ENCODE measurements at regions not wholly inside any gene's neighbourhood (a gene's known extent, or its start where the extent isn't known, plus 50 kb on each side); places are given as distances from the start of the nearest gene placed in this dataset.

GRCh38 chr9:28034242-28034641, 461.0 kb upstream of the C9orf72 start:
- Mint-ChIP-seq H3K4me1 (no peaks in the 10 kb centered on the region), H3K4me3 (no peak overlapping the region), H3K36me3 (no peaks in the 10 kb centered on the region), H3K27ac (no peak overlapping the region), H3K27me3 (no peaks in the 10 kb centered on the region), H3K9me3 (peaks cover 0 to 1% of the 10 kb centered on the region in 2 donors)
- ATAC-seq (replicated peaks): no peak
- no peak for DNase-seq

GRCh38 chr9:28037968-28038367, 464.7 kb upstream of the C9orf72 start:
- DNase-seq (no peak), ATAC-seq (replicated peaks) (no peak)
- Mint-ChIP-seq H3K36me3 (no peaks in the 10 kb centered on the region), H3K9me3 (peaks cover 0 to 1% of the 10 kb centered on the region in 2 donors), H3K4me1 (no peaks in the 10 kb centered on the region), H3K4me3 (no peak overlapping the region), H3K27ac (no peak overlapping the region), H3K27me3 (no peaks in the 10 kb centered on the region)

DNA sequence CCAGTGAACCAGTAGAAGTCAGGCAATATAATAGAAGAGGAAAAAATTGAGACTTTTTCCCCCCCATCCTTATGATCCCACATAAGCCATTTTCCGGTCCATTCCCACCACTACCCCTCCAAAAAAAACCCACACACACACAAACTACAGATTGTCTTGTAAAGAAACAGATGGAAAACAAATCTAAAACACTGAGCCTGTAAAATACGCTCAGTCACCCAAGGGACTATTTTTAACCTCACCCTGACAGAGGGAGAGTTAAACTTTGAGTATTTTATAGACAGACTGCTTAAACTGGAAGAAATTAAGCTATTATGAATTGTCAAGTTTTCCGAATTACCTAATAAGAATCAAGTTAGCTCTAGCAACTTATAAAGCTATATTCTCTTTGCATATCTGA, 471.8 kb upstream of the C9orf72 start:
- ATAC-seq (replicated peaks) (no peak), DNase-seq (no peak)
- no peaks in the 10 kb centered on the region for H3K4me1 Mint-ChIP-seq
- no peaks in the 10 kb centered on the region for H3K27me3 Mint-ChIP-seq
- H3K4me3 Mint-ChIP-seq: no peak overlapping the region
- H3K36me3 Mint-ChIP-seq: no peaks in the 10 kb centered on the region
- peaks cover 0 to 2% of the 10 kb centered on the region in 2 donors for H3K9me3 Mint-ChIP-seq
- H3K27ac Mint-ChIP-seq: no peak overlapping the region

GRCh38 chr9:28050046-28050445, 476.8 kb upstream of the C9orf72 start:
- ATAC-seq (replicated peaks): no peak
- no peaks in the 10 kb centered on the region for H3K27me3 Mint-ChIP-seq
- no peak for DNase-seq
- no peak overlapping the region for H3K27ac Mint-ChIP-seq
- H3K4me1 Mint-ChIP-seq: no peaks in the 10 kb centered on the region
- no peaks in the 10 kb centered on the region for H3K36me3 Mint-ChIP-seq
- no peak overlapping the region for H3K4me3 Mint-ChIP-seq
- peaks cover 0 to 2% of the 10 kb centered on the region in 2 donors for H3K9me3 Mint-ChIP-seq

- Mint-ChIP-seq H3K36me3 (no peaks in the 10 kb centered on the region), H3K27me3 (no peaks in the 10 kb centered on the region), H3K4me3 (no peak overlapping the region), H3K4me1 (no peaks in the 10 kb centered on the region), H3K9me3 (peaks cover 0 to 2% of the 10 kb centered on the region in 2 donors), H3K27ac (no peak overlapping the region)
- DNase-seq (no peak), ATAC-seq (replicated peaks) (no peak)
These were observed 477.7 kb upstream of the C9orf72 start for GRCh38 chr9:28050941-28051340.

- no peak overlapping the region for H3K27ac Mint-ChIP-seq
- no peak for ATAC-seq (replicated peaks)
- no peak overlapping the region for H3K4me3 Mint-ChIP-seq
- H3K9me3 Mint-ChIP-seq: peaks cover 0 to 2% of the 10 kb centered on the region in 2 donors
- no peak for DNase-seq
- H3K36me3 Mint-ChIP-seq: no peaks in the 10 kb centered on the region
- no peaks in the 10 kb centered on the region for H3K4me1 Mint-ChIP-seq
- H3K27me3 Mint-ChIP-seq: no peaks in the 10 kb centered on the region
These were observed 478.6 kb upstream of the C9orf72 start for GRCh38 chr9:28051559-28052503.

DNA sequence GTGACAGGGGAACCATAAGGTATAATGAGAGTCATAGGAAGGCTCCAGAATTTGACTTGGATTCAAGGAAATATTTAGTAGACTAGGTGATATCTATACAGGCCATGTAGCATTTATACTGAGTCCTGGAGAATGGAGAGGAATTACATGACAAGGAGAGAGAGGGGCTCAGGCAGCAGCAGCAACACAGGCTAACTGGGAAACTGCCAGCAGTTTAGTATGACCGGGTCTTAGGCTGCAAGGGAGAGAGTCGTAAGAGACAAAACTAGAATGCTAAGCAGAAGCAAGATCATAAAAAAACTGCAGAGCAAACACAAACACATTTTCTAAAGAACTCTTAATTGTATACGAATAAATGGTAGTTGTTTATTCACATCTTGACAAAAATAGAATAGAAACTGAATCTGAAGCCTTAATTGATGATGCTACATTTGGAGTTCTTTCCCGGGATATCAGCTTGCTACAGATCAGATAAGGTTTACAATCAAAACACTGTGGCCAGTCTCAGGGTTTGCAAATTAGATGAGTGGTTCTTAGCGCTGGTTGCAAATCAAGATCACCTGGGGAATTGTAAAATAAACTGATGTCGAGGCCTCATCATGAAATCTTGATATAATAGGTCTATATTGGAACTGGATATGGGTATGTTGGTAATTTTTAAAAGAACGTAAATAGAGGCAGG, 480.0 kb upstream of the C9orf72 start:
- no peaks in the 10 kb centered on the region for H3K36me3 Mint-ChIP-seq
- ATAC-seq (replicated peaks) (no peak), DNase-seq (no peak)
- H3K9me3 Mint-ChIP-seq: peaks cover 0 to 2% of the 10 kb centered on the region in 2 donors
- H3K27ac Mint-ChIP-seq: no peak overlapping the region
- no peaks in the 10 kb centered on the region for H3K4me1 Mint-ChIP-seq
- no peak overlapping the region for H3K4me3 Mint-ChIP-seq
- no peaks in the 10 kb centered on the region for H3K27me3 Mint-ChIP-seq

GRCh38 chr9:28056006-28056405, 482.7 kb upstream of the C9orf72 start:
- Mint-ChIP-seq H3K4me3 (no peak overlapping the region), H3K9me3 (no peaks in the 10 kb centered on the region), H3K27ac (no peak overlapping the region), H3K36me3 (no peaks in the 10 kb centered on the region), H3K27me3 (no peaks in the 10 kb centered on the region), H3K4me1 (no peaks in the 10 kb centered on the region)
- ATAC-seq (replicated peaks) (no peak), DNase-seq (no peak)

- no peak for ATAC-seq (replicated peaks)
- Mint-ChIP-seq H3K27me3 (no peaks in the 10 kb centered on the region), H3K9me3 (no peaks in the 10 kb centered on the region), H3K4me3 (no peak overlapping the region), H3K36me3 (no peaks in the 10 kb centered on the region), H3K4me1 (no peaks in the 10 kb centered on the region), H3K27ac (no peak overlapping the region)
- DNase-seq: no peak
These were observed 483.2 kb upstream of the C9orf72 start for GRCh38 chr9:28056466-28056865.

- Mint-ChIP-seq H3K27ac (no peak overlapping the region), H3K9me3 (no peaks in the 10 kb centered on the region), H3K4me3 (no peak overlapping the region), H3K4me1 (no peaks in the 10 kb centered on the region), H3K36me3 (no peaks in the 10 kb centered on the region), H3K27me3 (no peaks in the 10 kb centered on the region)
- ATAC-seq (replicated peaks) (no peak), DNase-seq (no peak)
These were observed 485.9 kb upstream of the C9orf72 start for GRCh38 chr9:28059192-28059591.

GRCh38 chr9:28064241-28064815, 491.0 kb upstream of the C9orf72 start:
- Mint-ChIP-seq H3K9me3 (no peaks in the 10 kb centered on the region), H3K27ac (no peak overlapping the region), H3K27me3 (no peaks in the 10 kb centered on the region), H3K4me1 (no peaks in the 10 kb centered on the region), H3K4me3 (no peak overlapping the region), H3K36me3 (no peaks in the 10 kb centered on the region)
- DNase-seq: no peak
- no peak for ATAC-seq (replicated peaks)

DNA sequence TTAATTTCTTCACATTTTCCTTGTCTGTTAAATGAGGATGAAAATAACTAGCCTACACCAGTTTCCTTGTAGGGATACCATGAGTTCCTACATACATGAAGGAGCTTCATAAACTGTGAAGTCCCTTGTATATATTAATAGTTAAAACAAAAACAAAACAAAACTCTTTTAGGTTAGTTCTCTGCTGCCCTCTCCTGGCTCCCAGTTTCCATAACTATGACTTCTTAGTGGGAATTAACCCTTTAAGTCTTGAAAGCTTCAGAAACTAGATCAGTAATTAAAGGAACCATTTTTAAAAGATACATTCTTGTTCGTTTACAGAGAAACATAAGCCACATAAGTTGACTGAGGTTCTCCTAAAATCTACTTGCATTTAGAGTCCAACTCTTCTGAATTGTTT, 500.0 kb upstream of the C9orf72 start:
- Mint-ChIP-seq H3K27ac (no peak overlapping the region), H3K9me3 (no peaks in the 10 kb centered on the region), H3K4me1 (no peaks in the 10 kb centered on the region), H3K4me3 (no peak overlapping the region), H3K36me3 (no peaks in the 10 kb centered on the region), H3K27me3 (no peaks in the 10 kb centered on the region)
- DNase-seq: no peak
- ATAC-seq (replicated peaks): no peak

GRCh38 chr9:28079677-28080076, 506.4 kb upstream of the C9orf72 start:
- H3K36me3 Mint-ChIP-seq: no peaks in the 10 kb centered on the region
- H3K4me3 Mint-ChIP-seq: no peak overlapping the region
- H3K27me3 Mint-ChIP-seq: no peaks in the 10 kb centered on the region
- no peak for ATAC-seq (replicated peaks)
- no peak overlapping the region for H3K27ac Mint-ChIP-seq
- no peaks in the 10 kb centered on the region for H3K9me3 Mint-ChIP-seq
- no peak for DNase-seq
- H3K4me1 Mint-ChIP-seq: no peaks in the 10 kb centered on the region

- Mint-ChIP-seq H3K36me3 (no peaks in the 10 kb centered on the region), H3K27ac (no peak overlapping the region), H3K9me3 (no peaks in the 10 kb centered on the region), H3K4me3 (no peak overlapping the region), H3K27me3 (no peaks in the 10 kb centered on the region), H3K4me1 (no peaks in the 10 kb centered on the region)
- DNase-seq: no peak
- no peak for ATAC-seq (replicated peaks)
These were observed 509.4 kb upstream of the C9orf72 start for GRCh38 chr9:28082671-28083070.

DNA sequence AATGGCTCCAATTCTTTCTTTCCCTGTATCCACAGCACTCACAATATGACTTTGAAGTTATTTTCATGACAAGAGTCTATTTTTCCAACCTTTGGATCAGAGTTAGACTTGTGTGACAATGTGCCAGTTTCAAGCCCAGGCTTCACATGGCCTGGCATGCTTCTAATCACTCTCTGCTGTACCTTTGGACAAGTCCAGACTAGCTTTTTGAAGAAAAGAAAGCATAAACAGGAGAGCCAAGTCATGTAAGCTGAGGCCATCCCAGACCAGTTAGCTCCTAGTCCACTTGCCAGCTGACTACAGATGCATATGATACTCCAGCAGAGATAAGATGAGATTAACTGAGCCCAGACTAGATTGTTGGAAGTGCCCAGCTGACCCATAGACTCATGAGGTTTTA, 513.6 kb upstream of the C9orf72 start:
- no peaks in the 10 kb centered on the region for H3K4me1 Mint-ChIP-seq
- ATAC-seq (replicated peaks) (no peak), DNase-seq (no peak)
- peaks cover 7 to 10% of the 10 kb centered on the region in 2 donors for H3K9me3 Mint-ChIP-seq
- no peak overlapping the region for H3K4me3 Mint-ChIP-seq
- no peaks in the 10 kb centered on the region for H3K36me3 Mint-ChIP-seq
- no peaks in the 10 kb centered on the region for H3K27me3 Mint-ChIP-seq
- H3K27ac Mint-ChIP-seq: no peak overlapping the region
